ENCODE measurements at regions not wholly inside any gene's neighbourhood (a gene's known extent, or its start where the extent isn't known, plus 50 kb on each side); places are given as distances from the start of the nearest gene placed in this dataset.
"Not testable (repeated sequence)": the region's sequence is repeated elsewhere in the genome, so short reads cannot be mapped to it uniquely, and the experiment has no call there.

DNA sequence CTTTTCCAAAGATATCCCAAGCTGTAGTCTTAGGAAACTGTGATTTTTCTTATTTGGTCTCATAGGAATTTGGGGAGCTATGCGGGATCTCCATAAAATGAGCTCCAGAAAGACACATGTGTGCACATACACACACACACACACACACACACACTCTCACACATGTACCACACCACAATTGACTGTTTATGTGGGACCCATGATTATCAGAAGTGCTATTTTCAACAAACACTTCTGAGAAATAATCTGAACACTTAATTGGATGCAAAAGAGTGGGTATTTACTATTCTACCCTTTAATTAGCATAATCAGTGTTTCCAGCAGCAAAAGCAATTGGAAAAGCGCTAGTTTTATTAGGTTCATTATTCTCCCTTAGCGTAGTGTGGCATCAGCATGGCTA is 150.4 kb upstream of the ALDH3B2 start:
- H2AFZ ChIP-seq (ENCODE audit: low read depth, low read length, poor library complexity, severe bottlenecking); ATAC-seq; H4K20me1 ChIP-seq (ENCODE audit: insufficient read depth); H3K4me2 ChIP-seq (ENCODE audit: low read length); H3K9ac ChIP-seq (ENCODE audit: low read length); H3K4me3 ChIP-seq (replicated peaks in 1 of 2; ENCODE audit: low read depth in 1 of 2, low read length in 2 of 2); H3K27ac ChIP-seq (ENCODE audit: low read depth, low read length); H3K9me2 ChIP-seq (ENCODE audit: insufficient read depth); DNase-seq (ENCODE audit: low read depth, low spot score); H3K9me3 ChIP-seq (ENCODE audit: control insufficient read depth in 1 of 2, insufficient read depth in 1 of 2, low read depth in 1 of 2, low read length in 2 of 2); intact Hi-C loops (cut with micrococcal nuclease); H3K36me3 ChIP-seq (ENCODE audit: control insufficient read depth in 1 of 2, insufficient read depth in 2 of 2, low read length in 2 of 2); H3K4me1 ChIP-seq (ENCODE audit: control insufficient read depth in 1 of 2, insufficient read depth in 2 of 2, low read length in 2 of 2); H3K79me2 ChIP-seq (ENCODE audit: insufficient read depth, low read length); POLR2A ChIA-PET; RAD21 ChIA-PET (ENCODE audit: low non-redundant PET in 1 of 2, low total read pairs in 2 of 2, uncharacterized antibody in 2 of 2, unreplicated experiment in 2 of 2); BruUV-seq (replicated peaks); CTCF ChIA-PET: not testable (repeated sequence)
- peaks cover 10% of the 10 kb centered on the region; the same call in 1 of the 2 replicates for H3K27me3 ChIP-seq (ENCODE audit: insufficient read depth, low read length)

DNA sequence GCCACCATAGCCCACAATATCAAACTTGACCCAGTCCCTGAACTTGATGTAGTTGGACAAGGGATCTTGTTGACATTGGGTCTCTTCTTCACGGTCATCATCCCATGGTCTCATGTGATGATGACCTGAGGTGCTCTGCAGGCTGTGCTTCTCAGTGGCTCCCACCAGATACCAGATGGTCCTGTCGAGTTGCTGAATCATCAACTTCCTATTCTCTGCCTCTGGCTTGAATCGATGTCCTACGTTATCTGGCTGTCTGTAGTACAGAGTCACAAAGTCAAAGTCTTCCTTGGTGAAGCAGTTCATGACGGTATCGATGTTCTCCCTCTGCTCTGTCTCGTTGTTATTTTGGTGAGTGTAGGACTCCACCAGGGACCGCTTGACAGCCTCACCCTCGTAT is 145.7 kb upstream of the ALDH3B2 start:
- Histone ChIP-seq H3K36me3 (ENCODE audit: control insufficient read depth in 1 of 2, insufficient read depth in 2 of 2, low read length in 2 of 2) (no peaks in the 10 kb centered on the region), H2AFZ (ENCODE audit: low read depth, low read length, poor library complexity, severe bottlenecking) (no peak overlapping the region), H3K9ac (ENCODE audit: low read length) (no peak overlapping the region), H3K9me3 (ENCODE audit: control insufficient read depth in 1 of 2, insufficient read depth in 1 of 2, low read depth in 1 of 2, low read length in 2 of 2) (no peaks in the 10 kb centered on the region), H3K4me2 (ENCODE audit: low read length) (no peak overlapping the region), H3K9me2 (ENCODE audit: insufficient read depth) (no peaks in the 10 kb centered on the region), H3K4me3 (replicated peaks in 1 of 2; ENCODE audit: low read depth in 1 of 2, low read length in 2 of 2) (no peak overlapping the region), H3K27ac (ENCODE audit: low read depth, low read length) (no peak overlapping the region), H3K79me2 (ENCODE audit: insufficient read depth, low read length) (no peaks in the 10 kb centered on the region), H3K4me1 (ENCODE audit: control insufficient read depth in 1 of 2, insufficient read depth in 2 of 2, low read length in 2 of 2) (no peaks in the 10 kb centered on the region), H4K20me1 (ENCODE audit: insufficient read depth) (no peaks in the 10 kb centered on the region), H3K27me3 (ENCODE audit: insufficient read depth, low read length) (no peaks in the 10 kb centered on the region; the same call in 1 of the 2 replicates)
- ATAC-seq (no peak), DNase-seq (ENCODE audit: low read depth, low spot score) (no peak)
- intact Hi-C loops (cut with micrococcal nuclease): no loop called here
- ChIA-PET CTCF (no interaction called here), RAD21 (ENCODE audit: low non-redundant PET in 1 of 2, low total read pairs in 2 of 2, uncharacterized antibody in 2 of 2, unreplicated experiment in 2 of 2) (no interaction called here), POLR2A (no interaction called here)
- no TSS peak for BruUV-seq (replicated peaks)
- TF ChIP-seq ZFX (IDR thresholded peaks at IDR 0.05): no peak
- TF ChIP-seq POLR2A (IDR thresholded peaks at IDR 0.05; ENCODE audit: borderline replicate concordance, extremely low read depth, insufficient read depth, insufficient read length): no peak
- no peak for TF ChIP-seq SIN3A (IDR thresholded peaks at IDR 0.05; ENCODE audit: low read depth)
- no peak for TF ChIP-seq JUND (IDR thresholded peaks at IDR 0.05)
- TF ChIP-seq ELF1 (IDR thresholded peaks at IDR 0.05; ENCODE audit: borderline replicate concordance, low read depth): no peak
- TF ChIP-seq REST (IDR thresholded peaks at IDR 0.05; ENCODE audit: low read depth): no peak
- TF ChIP-seq POLR2AphosphoS5 (IDR thresholded peaks at IDR 0.05; ENCODE audit: low read depth, low read length): no peak
- TF ChIP-seq EGR1 (IDR thresholded peaks at IDR 0.05; ENCODE audit: low read depth): no peak
- no peak for TF ChIP-seq CEBPB (IDR thresholded peaks at IDR 0.05; ENCODE audit: low read depth)
- no peak for TF ChIP-seq CBX3 (IDR thresholded peaks at IDR 0.05; ENCODE audit: low read depth)
- TF ChIP-seq SRF (IDR thresholded peaks at IDR 0.05; ENCODE audit: low read depth): no peak
- no peak for TF ChIP-seq YY1 (IDR thresholded peaks at IDR 0.05; ENCODE audit: extremely low read depth, insufficient replicate concordance, low read depth, low read length)
- TF ChIP-seq ZNF274 (IDR thresholded peaks at IDR 0.05; ENCODE audit: low read depth, low read length): no peak
- TF ChIP-seq, protein P1, sequence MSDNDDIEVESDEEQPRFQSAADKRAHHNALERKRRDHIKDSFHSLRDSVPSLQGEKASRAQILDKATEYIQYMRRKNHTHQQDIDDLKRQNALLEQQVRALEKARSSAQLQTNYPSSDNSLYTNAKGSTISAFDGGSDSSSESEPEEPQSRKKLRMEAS (IDR thresholded peaks at IDR 0.05): no peak
- TF ChIP-seq, protein P2, sequence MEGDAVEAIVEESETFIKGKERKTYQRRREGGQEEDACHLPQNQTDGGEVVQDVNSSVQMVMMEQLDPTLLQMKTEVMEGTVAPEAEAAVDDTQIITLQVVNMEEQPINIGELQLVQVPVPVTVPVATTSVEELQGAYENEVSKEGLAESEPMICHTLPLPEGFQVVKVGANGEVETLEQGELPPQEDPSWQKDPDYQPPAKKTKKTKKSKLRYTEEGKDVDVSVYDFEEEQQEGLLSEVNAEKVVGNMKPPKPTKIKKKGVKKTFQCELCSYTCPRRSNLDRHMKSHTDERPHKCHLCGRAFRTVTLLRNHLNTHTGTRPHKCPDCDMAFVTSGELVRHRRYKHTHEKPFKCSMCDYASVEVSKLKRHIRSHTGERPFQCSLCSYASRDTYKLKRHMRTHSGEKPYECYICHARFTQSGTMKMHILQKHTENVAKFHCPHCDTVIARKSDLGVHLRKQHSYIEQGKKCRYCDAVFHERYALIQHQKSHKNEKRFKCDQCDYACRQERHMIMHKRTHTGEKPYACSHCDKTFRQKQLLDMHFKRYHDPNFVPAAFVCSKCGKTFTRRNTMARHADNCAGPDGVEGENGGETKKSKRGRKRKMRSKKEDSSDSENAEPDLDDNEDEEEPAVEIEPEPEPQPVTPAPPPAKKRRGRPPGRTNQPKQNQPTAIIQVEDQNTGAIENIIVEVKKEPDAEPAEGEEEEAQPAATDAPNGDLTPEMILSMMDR (IDR thresholded peaks at IDR 0.05 in 2 of 3, conservative IDR thresholded peaks at IDR 0.05 in 1 of 3; ENCODE audit: borderline replicate concordance in 1 of 3, insufficient read depth in 1 of 3, low read depth in 2 of 3, low read length in 2 of 3): no peak

All from HCT116 (cell line).